H9 (cell line): ENCODE measurements at regions not wholly inside any gene's neighbourhood (a gene's known extent, or its start where the extent isn't known, plus 50 kb on each side); places are given as distances from the start of the nearest gene placed in this dataset.

Experiments used
- DNase-seq: peaks from one replicate; pipeline ENCODE4 v3.0.0-alpha.2; 2017
- H2AFZ ChIP-seq: one replicate; pipeline ENCODE4 v1.6.1; 2013; ENCODE audit warnings: mild to moderate bottlenecking, low read length, control low read depth, moderate library complexity
- H2AK5ac ChIP-seq: 2 replicates; pipeline ENCODE4 v1.6.1; 2013; ENCODE audit warnings: low read length, control low read depth, mixed read lengths; ENCODE audit not compliant: insufficient read length
- H2BK120ac ChIP-seq: one replicate; pipeline ENCODE4 v1.6.1; 2013; ENCODE audit warnings: low read depth, mild to moderate bottlenecking, low read length, control low read depth, inconsistent platforms; ENCODE audit not compliant: poor library complexity, severe bottlenecking
- H2BK12ac ChIP-seq: 2 replicates; pipeline ENCODE4 v1.6.1; 2013; ENCODE audit warnings: low read length, control low read depth, mixed read lengths, low read depth; ENCODE audit not compliant: insufficient read length
- H2BK15ac ChIP-seq: 2 replicates; pipeline ENCODE4 v1.6.1; 2013; ENCODE audit warnings: low read depth, low read length, control low read depth
- H2BK20ac ChIP-seq: one replicate; pipeline ENCODE4 v1.6.1; 2013; ENCODE audit warnings: low read depth, mild to moderate bottlenecking, low read length, control low read depth, inconsistent platforms; ENCODE audit not compliant: poor library complexity, severe bottlenecking
- H2BK5ac ChIP-seq: 2 replicates; pipeline ENCODE4 v1.6.1; 2013; ENCODE audit warnings: low read length, control low read depth, mixed read lengths; ENCODE audit not compliant: insufficient read length
- H3K14ac ChIP-seq: 2 replicates; pipeline ENCODE4 v1.6.1; 2013; ENCODE audit warnings: low read length, control low read depth; ENCODE audit not compliant: insufficient read depth
- H3K18ac ChIP-seq: 2 replicates; pipeline ENCODE4 v1.6.1; 2013; ENCODE audit warnings: low read depth, mild to moderate bottlenecking, mixed read lengths, low read length, control low read depth; ENCODE audit not compliant: insufficient read length
- H3K23ac ChIP-seq: 2 replicates; pipeline ENCODE4 v1.6.1; 2013; ENCODE audit warnings: low read length, control low read depth, mixed read lengths, low read depth; ENCODE audit not compliant: insufficient read length
- H3K23me2 ChIP-seq: 2 replicates; pipeline ENCODE4 v1.6.1; 2013; ENCODE audit warnings: low read depth, mild to moderate bottlenecking, mixed read lengths, low read length, control low read depth; ENCODE audit not compliant: insufficient read length, poor library complexity, severe bottlenecking
- H3K27ac ChIP-seq: 2 replicates; pipeline ENCODE4 v1.5.1; 2013; ENCODE audit warnings: low read length, control low read depth, mixed read lengths, low read depth; ENCODE audit not compliant: insufficient read length
- H3K27me3 ChIP-seq: 2 replicates; pipeline ENCODE4 v1.6.1; 2013; ENCODE audit warnings: low read length, control low read depth, inconsistent platforms; ENCODE audit not compliant: insufficient read depth
- H3K4ac ChIP-seq: 2 replicates; pipeline ENCODE4 v1.6.1; 2013; ENCODE audit warnings: low read depth, mild to moderate bottlenecking, control low read depth, inconsistent platforms, low read length, moderate library complexity
- H3K4me1 ChIP-seq: 2 replicates; pipeline ENCODE4 v1.6.1; 2013; ENCODE audit warnings: low read length, control low read depth, inconsistent platforms; ENCODE audit not compliant: insufficient read depth
- H3K4me2 ChIP-seq: 2 replicates; pipeline ENCODE4 v1.6.1; 2013; ENCODE audit warnings: low read length, control low read depth, mixed read lengths; ENCODE audit not compliant: insufficient read length, insufficient read depth
- H3K56ac ChIP-seq: 2 replicates; pipeline ENCODE4 v1.6.1; 2013; ENCODE audit warnings: low read depth, mild to moderate bottlenecking, mixed read lengths, low read length, control low read depth; ENCODE audit not compliant: insufficient read length
- H3K79me1 ChIP-seq: 2 replicates; pipeline ENCODE4 v1.6.1; 2013; ENCODE audit warnings: low read depth, mild to moderate bottlenecking, moderate library complexity, low read length, control low read depth, inconsistent platforms; ENCODE audit not compliant: insufficient read depth, poor library complexity, severe bottlenecking
- H3K79me2 ChIP-seq: 2 replicates; pipeline ENCODE4 v1.6.1; 2013; ENCODE audit warnings: low read length, control low read depth, inconsistent platforms; ENCODE audit not compliant: insufficient read depth
- H3K9ac ChIP-seq: 2 replicates; pipeline ENCODE4 v1.6.1; 2013; ENCODE audit warnings: low read length, control low read depth, mixed read lengths; ENCODE audit not compliant: insufficient read length; ENCODE audit errors: extremely low read depth
- H3K9me3 ChIP-seq: one replicate; pipeline ENCODE4 v1.6.1; 2013; ENCODE audit warnings: low read depth, low read length, inconsistent platforms; ENCODE audit not compliant: control insufficient read depth
- H3T11ph ChIP-seq: one replicate; pipeline ENCODE4 v1.6.1; 2013; ENCODE audit warnings: mild to moderate bottlenecking, low read length, control low read depth, inconsistent platforms
- H4K20me1 ChIP-seq: one replicate; pipeline ENCODE4 v1.6.1; 2013; ENCODE audit not compliant: control insufficient read depth, insufficient read length, insufficient read depth
- H4K5ac ChIP-seq: 2 replicates; pipeline ENCODE4 v1.6.1; 2013; ENCODE audit warnings: low read depth, mild to moderate bottlenecking, mixed read lengths, low read length, control low read depth; ENCODE audit not compliant: insufficient read length
- H4K8ac ChIP-seq: replicated peaks from 2 replicates; pipeline ENCODE4 v1.6.1; 2013; ENCODE audit warnings: low read length, control low read depth, mixed read lengths, low read depth; ENCODE audit not compliant: insufficient read length
- H4K91ac ChIP-seq: 2 replicates; pipeline ENCODE4 v1.6.1; 2013; ENCODE audit warnings: low read depth, mild to moderate bottlenecking, moderate library complexity, mixed read lengths, low read length, control low read depth; ENCODE audit not compliant: insufficient read length
- H3K27ac Mint-ChIP-seq, 3 experiments: 2 replicates in 2 of 3; 3 replicates in 1 of 3; pipeline ENCODE4 v1.8.0; 2020 to 2021; ENCODE audit warnings: mixed read lengths in 3 of 3, mild to moderate bottlenecking in 1 of 3, moderate library complexity in 1 of 3
- H3K27me3 Mint-ChIP-seq: 2 replicates; pipeline ENCODE4 v1.8.0; 2021; ENCODE audit warnings: low read depth, mild to moderate bottlenecking, moderate library complexity, mixed read lengths
- H3K36me3 Mint-ChIP-seq, 3 experiments: 2 replicates in 2 of 3; 3 replicates in 1 of 3; pipeline ENCODE4 v1.8.0; 2020 to 2021; ENCODE audit warnings: low read depth in 3 of 3, mixed read lengths in 3 of 3; ENCODE audit not compliant: insufficient read depth in 1 of 3
- H3K4me1 Mint-ChIP-seq, 2 experiments: 2 replicates each; pipeline ENCODE4 v1.8.0; 2020; ENCODE audit warnings: mixed read lengths in 2 of 2
- H3K4me3 Mint-ChIP-seq, 2 experiments: 2 replicates in 1 of 2; 3 replicates in 1 of 2; pipeline ENCODE4 v1.8.0; 2020 to 2021; ENCODE audit warnings: mild to moderate bottlenecking in 2 of 2, mixed read lengths in 2 of 2, moderate library complexity in 1 of 2
- H3K9me3 Mint-ChIP-seq, 2 experiments: 2 replicates in 1 of 2; 3 replicates in 1 of 2; pipeline ENCODE4 v1.8.0; 2020; ENCODE audit warnings: mild to moderate bottlenecking in 2 of 2, mixed read lengths in 2 of 2, moderate library complexity in 1 of 2
- WGBS: extraction: QIAGEN DNeasy Blood & Tissue Kit; methylation state at CpG from one replicate; pipeline ENCODE4 v1.1.7; 2013; ENCODE audit warnings: missing lambda C conversion rate, low lambda C conversion rate, mixed read lengths; ENCODE audit not compliant: insufficient read length; ENCODE audit errors: extremely low coverage; 5-methylcytosine and 5-hydroxymethylcytosine counted together
- TF ChIP-seq, protein P1 (sequence below): fragments of 200-600 bp; sonication (generic); conservative IDR thresholded peaks from 3 replicates; pipeline ENCODE4 v1.8.0; 2021; ENCODE audit warnings: antibody characterized with exemption, mild to moderate bottlenecking

DNA sequence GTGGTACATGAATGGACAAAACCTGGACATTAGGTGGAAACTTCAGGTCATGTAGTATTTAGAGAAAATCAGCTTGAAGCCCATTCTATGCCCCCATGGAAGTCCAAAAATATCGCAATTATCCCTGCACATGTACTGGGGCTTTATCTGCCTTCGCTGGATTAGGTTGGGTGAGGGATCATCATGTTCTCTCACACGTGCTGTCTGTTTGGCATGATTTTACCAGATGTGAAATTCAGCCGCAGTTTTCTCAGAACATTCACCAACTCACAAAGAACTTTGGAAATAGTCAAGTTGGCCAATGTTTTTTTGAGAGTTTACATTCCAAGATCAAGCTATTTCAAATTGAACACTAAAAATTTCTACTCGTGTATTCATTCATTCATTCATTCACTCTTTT is 459.8 kb upstream of the CITED2 start:
- Histone ChIP-seq H3K27ac (no peak overlapping the region), H3K79me1 (no peaks in the 10 kb centered on the region), H3T11ph (no peak overlapping the region), H3K4me1 (no peaks in the 10 kb centered on the region), H4K8ac (no peak overlapping the region), H4K20me1 (no peaks in the 10 kb centered on the region), H2AFZ (no peak overlapping the region), H3K14ac (no peak overlapping the region), H3K4me2 (no peak overlapping the region), H2BK120ac (no peak overlapping the region), H3K18ac (no peak overlapping the region), H2BK15ac (no peak overlapping the region), H4K5ac (no peak overlapping the region), H3K9ac (no peak overlapping the region), H3K27me3 (no peaks in the 10 kb centered on the region), H3K23ac (no peak overlapping the region), H2AK5ac (no peak overlapping the region), H3K56ac (no peak overlapping the region), H4K91ac (no peak overlapping the region), H2BK20ac (no peak overlapping the region), H3K79me2 (no peaks in the 10 kb centered on the region), H2BK5ac (no peak overlapping the region), H3K23me2 (no peaks in the 10 kb centered on the region), H3K9me3 (no peaks in the 10 kb centered on the region), H3K4ac (no peak overlapping the region), H2BK12ac (no peak overlapping the region)
- no peak for DNase-seq
- Mint-ChIP-seq H3K27ac (no peak overlapping the region), H3K4me3 (no peak overlapping the region), H3K4me1 (no peaks in the 10 kb centered on the region), H3K9me3 (peaks cover 2 to 5% of the 10 kb centered on the region in 2 experiments; a peak in 4 of 5 replicates), H3K36me3 (peaks cover 0 to 4% (median 2%) of the 10 kb centered on the region in 3 experiments; a peak in 1 of 7 replicates), H3K27me3 (no peaks in the 10 kb centered on the region)
- TF ChIP-seq, protein P1, sequence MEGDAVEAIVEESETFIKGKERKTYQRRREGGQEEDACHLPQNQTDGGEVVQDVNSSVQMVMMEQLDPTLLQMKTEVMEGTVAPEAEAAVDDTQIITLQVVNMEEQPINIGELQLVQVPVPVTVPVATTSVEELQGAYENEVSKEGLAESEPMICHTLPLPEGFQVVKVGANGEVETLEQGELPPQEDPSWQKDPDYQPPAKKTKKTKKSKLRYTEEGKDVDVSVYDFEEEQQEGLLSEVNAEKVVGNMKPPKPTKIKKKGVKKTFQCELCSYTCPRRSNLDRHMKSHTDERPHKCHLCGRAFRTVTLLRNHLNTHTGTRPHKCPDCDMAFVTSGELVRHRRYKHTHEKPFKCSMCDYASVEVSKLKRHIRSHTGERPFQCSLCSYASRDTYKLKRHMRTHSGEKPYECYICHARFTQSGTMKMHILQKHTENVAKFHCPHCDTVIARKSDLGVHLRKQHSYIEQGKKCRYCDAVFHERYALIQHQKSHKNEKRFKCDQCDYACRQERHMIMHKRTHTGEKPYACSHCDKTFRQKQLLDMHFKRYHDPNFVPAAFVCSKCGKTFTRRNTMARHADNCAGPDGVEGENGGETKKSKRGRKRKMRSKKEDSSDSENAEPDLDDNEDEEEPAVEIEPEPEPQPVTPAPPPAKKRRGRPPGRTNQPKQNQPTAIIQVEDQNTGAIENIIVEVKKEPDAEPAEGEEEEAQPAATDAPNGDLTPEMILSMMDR: no peak
- no CpG with 5 or more reads among the region's 5 CpGs for whole genome bisulfite sequencing
